Uterus (tissue), 2 donors: ENCODE measurements at regions not wholly inside any gene's neighbourhood (a gene's known extent, or its start where the extent isn't known, plus 50 kb on each side); places are given as distances from the start of the nearest gene placed in this dataset.

ENCODE experiments used
- POLR2A ChIP-seq, 2 donors: fragments of 450-650 bp; IDR thresholded peaks; one replicate each; pipeline ENCODE4 v1.6.1; 2016; ENCODE audit warnings: antibody characterized with exemption in 2 of 2, mild to moderate bottlenecking in 1 of 2, moderate library complexity in 1 of 2
- TF ChIP-seq, protein P1 (sequence below), 4 experiments: fragments of 200-600 bp in 2 of 4; fragments of 450-650 bp in 2 of 4; sonication (generic) in 2 of 4; IDR thresholded peaks; one replicate each; pipeline ENCODE4 v1.5.1; 2016 to 2019; ENCODE audit warnings: antibody characterized with exemption in 4 of 4, mild to moderate bottlenecking in 2 of 4, moderate library complexity in 1 of 4

- TF ChIP-seq, protein P1, sequence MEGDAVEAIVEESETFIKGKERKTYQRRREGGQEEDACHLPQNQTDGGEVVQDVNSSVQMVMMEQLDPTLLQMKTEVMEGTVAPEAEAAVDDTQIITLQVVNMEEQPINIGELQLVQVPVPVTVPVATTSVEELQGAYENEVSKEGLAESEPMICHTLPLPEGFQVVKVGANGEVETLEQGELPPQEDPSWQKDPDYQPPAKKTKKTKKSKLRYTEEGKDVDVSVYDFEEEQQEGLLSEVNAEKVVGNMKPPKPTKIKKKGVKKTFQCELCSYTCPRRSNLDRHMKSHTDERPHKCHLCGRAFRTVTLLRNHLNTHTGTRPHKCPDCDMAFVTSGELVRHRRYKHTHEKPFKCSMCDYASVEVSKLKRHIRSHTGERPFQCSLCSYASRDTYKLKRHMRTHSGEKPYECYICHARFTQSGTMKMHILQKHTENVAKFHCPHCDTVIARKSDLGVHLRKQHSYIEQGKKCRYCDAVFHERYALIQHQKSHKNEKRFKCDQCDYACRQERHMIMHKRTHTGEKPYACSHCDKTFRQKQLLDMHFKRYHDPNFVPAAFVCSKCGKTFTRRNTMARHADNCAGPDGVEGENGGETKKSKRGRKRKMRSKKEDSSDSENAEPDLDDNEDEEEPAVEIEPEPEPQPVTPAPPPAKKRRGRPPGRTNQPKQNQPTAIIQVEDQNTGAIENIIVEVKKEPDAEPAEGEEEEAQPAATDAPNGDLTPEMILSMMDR (IDR thresholded peaks at IDR 0.05), result no peak
- no peak for TF ChIP-seq POLR2A (IDR thresholded peaks at IDR 0.05)
Measured at GRCh38 chr3:8443829-8444791, 57.5 kb upstream of the LMCD1 start.
